Gastroesophageal sphincter (tissue), 3 donors: ENCODE measurements at regions not wholly inside any gene's neighbourhood (a gene's known extent, or its start where the extent isn't known, plus 50 kb on each side); places are given as distances from the start of the nearest gene placed in this dataset.

Experiments used
- CTCF ChIP-seq, 4 experiments: fragments of 200-600 bp in 2 of 4; fragments of 450-650 bp in 2 of 4; sonication (generic) in 1 of 4; IDR thresholded peaks; one replicate each; pipeline ENCODE4 v1.5.1; 2017 to 2019; ENCODE audit warnings: antibody characterized with exemption in 4 of 4, mild to moderate bottlenecking in 2 of 4, moderate library complexity in 2 of 4
- EP300 ChIP-seq: sonication (generic); formaldehyde crosslinking; IDR thresholded peaks from one replicate; pipeline ENCODE4 v1.6.1; 2017; ENCODE audit warnings: antibody characterized with exemption, mild to moderate bottlenecking
- POLR2A ChIP-seq, 2 donors: fragments of 450-650 bp; IDR thresholded peaks; one replicate each; pipeline ENCODE4 v1.6.1; 2017; ENCODE audit warnings: antibody characterized with exemption in 2 of 2, mild to moderate bottlenecking in 2 of 2, moderate library complexity in 1 of 2
- POLR2AphosphoS5 ChIP-seq: sonication (generic); formaldehyde crosslinking; IDR thresholded peaks from one replicate; pipeline ENCODE4 v1.6.1; 2017; ENCODE audit warnings: antibody characterized with exemption

GRCh38 chr6:40849546-40849945 lies 189.5 kb downstream of the UNC5CL start:
- TF ChIP-seq CTCF (IDR thresholded peaks at IDR 0.05) (no peak), POLR2A (IDR thresholded peaks at IDR 0.05) (no peak), EP300 (no peak), POLR2AphosphoS5 (no peak)
